Mesendoderm (in vitro differentiated cells): ENCODE measurements at regions not wholly inside any gene's neighbourhood (a gene's known extent, or its start where the extent isn't known, plus 50 kb on each side); places are given as distances from the start of the nearest gene placed in this dataset.

ENCODE experiments used
- DNase-seq: peaks from one replicate; pipeline ENCODE4 v3.0.0; 2013
- H2AK5ac ChIP-seq: 2 replicates; pipeline ENCODE4 v1.6.1; 2013; ENCODE audit warnings: low read length, inconsistent platforms
- H2BK120ac ChIP-seq: 2 replicates; pipeline ENCODE4 v1.6.1; 2013; ENCODE audit warnings: low read depth, mild to moderate bottlenecking, low read length, moderate library complexity, mixed read lengths
- H2BK15ac ChIP-seq: replicated peaks from 2 replicates; pipeline ENCODE4 v1.6.1; 2013; ENCODE audit warnings: low read depth, mild to moderate bottlenecking, moderate library complexity
- H2BK5ac ChIP-seq: 2 replicates; pipeline ENCODE4 v1.6.1; 2013; ENCODE audit warnings: low read length, inconsistent platforms
- H3K18ac ChIP-seq: 2 replicates; pipeline ENCODE4 v1.6.1; 2013; ENCODE audit warnings: mild to moderate bottlenecking, low read length, mixed read lengths
- H3K23ac ChIP-seq: one replicate; pipeline ENCODE4 v1.6.1; 2013; ENCODE audit warnings: low read length
- H3K27ac ChIP-seq: 2 replicates; pipeline ENCODE4 v1.5.1; 2013; ENCODE audit warnings: low read depth, mild to moderate bottlenecking, inconsistent platforms, low read length, moderate library complexity
- H3K27me3 ChIP-seq: 2 replicates; pipeline ENCODE4 v1.6.1; 2013; ENCODE audit warnings: low read length, control low read depth, mild to moderate bottlenecking, inconsistent platforms; ENCODE audit not compliant: insufficient read depth, poor library complexity
- H3K36me3 ChIP-seq: 2 replicates; pipeline ENCODE4 v1.6.1; 2013; ENCODE audit warnings: low read length, inconsistent platforms; ENCODE audit not compliant: control insufficient read depth, insufficient read depth
- H3K4ac ChIP-seq: one replicate; pipeline ENCODE4 v1.6.1; 2013; ENCODE audit warnings: low read depth, mild to moderate bottlenecking, low read length, moderate library complexity
- H3K4me1 ChIP-seq: 2 replicates; pipeline ENCODE4 v1.6.1; 2013; ENCODE audit warnings: low read depth, low read length, inconsistent platforms; ENCODE audit not compliant: control insufficient read depth
- H3K4me2 ChIP-seq: 2 replicates; pipeline ENCODE4 v1.6.1; 2013; ENCODE audit warnings: low read length
- H3K4me3 ChIP-seq: 2 replicates; pipeline ENCODE4 v1.5.1; 2013; ENCODE audit warnings: mild to moderate bottlenecking, low read length
- H3K56ac ChIP-seq: one replicate; pipeline ENCODE4 v1.6.1; 2013; ENCODE audit warnings: low read length
- H3K79me1 ChIP-seq: 2 replicates; pipeline ENCODE4 v1.6.1; 2013; ENCODE audit warnings: low read length, inconsistent platforms
- H3K79me2 ChIP-seq: 2 replicates; pipeline ENCODE4 v1.6.1; 2013; ENCODE audit warnings: mild to moderate bottlenecking, low read length; ENCODE audit not compliant: control insufficient read depth, insufficient read depth
- H3K9ac ChIP-seq: 2 replicates; pipeline ENCODE4 v1.6.1; 2013; ENCODE audit warnings: low read length, inconsistent platforms
- H4K5ac ChIP-seq: one replicate; pipeline ENCODE4 v1.6.1; 2013; ENCODE audit warnings: low read length
- H4K8ac ChIP-seq: one replicate; pipeline ENCODE4 v1.6.1; 2013; ENCODE audit warnings: low read depth, mild to moderate bottlenecking, control low read depth, low read length, moderate library complexity
- WGBS: extraction: QIAGEN DNeasy Blood & Tissue Kit; methylation state at CpG from one replicate; pipeline ENCODE4 v1.1.7; 2013; ENCODE audit warnings: low lambda C conversion rate, missing lambda C conversion rate; ENCODE audit not compliant: insufficient coverage; ENCODE audit errors: extremely low coverage; 5-methylcytosine and 5-hydroxymethylcytosine counted together

GRCh38 chr14:100394886-100395672 is 71.9 kb downstream of the SLC25A47 start:
- no peak overlapping the region for H2BK5ac ChIP-seq
- H2AK5ac ChIP-seq, result no peak overlapping the region
- no peak overlapping the region for H3K56ac ChIP-seq
- DNase-seq, result no peak
- H3K9ac ChIP-seq, result no peak overlapping the region
- H4K5ac ChIP-seq, result no peak overlapping the region
- no peak overlapping the region for H4K8ac ChIP-seq
- H2BK120ac ChIP-seq, result no peak overlapping the region
- no peak overlapping the region for H3K27ac ChIP-seq
- peaks cover 2% of the 10 kb centered on the region for H3K79me1 ChIP-seq
- H3K4me3 ChIP-seq, result no peak overlapping the region
- no peak overlapping the region for H3K4me2 ChIP-seq
- no peak overlapping the region for H2BK15ac ChIP-seq
- no CpG with 5 or more reads among the region's 14 CpGs for WGBS
- H3K18ac ChIP-seq, result no peak overlapping the region
- H3K23ac ChIP-seq, result no peak overlapping the region
- no peaks in the 10 kb centered on the region for H3K27me3 ChIP-seq
- no peaks in the 10 kb centered on the region for H3K36me3 ChIP-seq
- H3K4ac ChIP-seq, result no peak overlapping the region
- H3K79me2 ChIP-seq, result no peaks in the 10 kb centered on the region
- H3K4me1 ChIP-seq, result peaks cover 9% of the 10 kb centered on the region

DNA sequence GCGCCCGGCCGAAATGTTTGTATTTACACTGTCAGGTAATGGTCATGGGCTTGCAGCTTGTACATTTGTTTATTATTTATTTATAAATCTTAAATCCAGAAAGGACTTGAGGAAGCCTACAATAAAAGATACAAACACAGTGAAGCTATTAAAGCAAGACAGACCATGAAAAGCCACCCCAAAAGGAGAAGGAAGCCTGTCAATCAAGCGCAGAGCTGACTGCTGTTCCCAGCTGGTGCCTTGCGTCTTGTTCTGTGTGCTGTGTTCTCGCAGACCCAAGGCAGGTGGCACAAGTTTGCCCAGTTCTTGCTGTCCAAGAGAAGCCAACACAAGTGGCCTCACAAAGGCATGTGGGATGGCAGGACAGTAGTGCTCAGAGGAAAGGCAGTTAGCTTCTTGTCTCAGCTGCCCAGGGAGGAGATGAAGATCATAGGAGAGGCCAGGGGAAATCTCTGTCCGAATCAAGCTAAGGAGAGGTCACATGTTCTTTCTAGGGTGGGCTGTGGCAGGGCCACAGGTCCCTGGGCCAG is 73.2 kb downstream of the SLC25A47 start:
- no peak for DNase-seq
- Histone ChIP-seq H2BK15ac (no peak overlapping the region), H3K4me1 (peaks cover 9% of the 10 kb centered on the region), H3K4me2 (no peak overlapping the region), H2AK5ac (no peak overlapping the region), H4K8ac (no peak overlapping the region), H3K56ac (no peak overlapping the region), H3K27ac (no peak overlapping the region), H3K4ac (no peak overlapping the region), H3K9ac (no peak overlapping the region), H3K79me1 (peaks cover 2% of the 10 kb centered on the region), H4K5ac (no peak overlapping the region), H3K27me3 (no peaks in the 10 kb centered on the region), H3K18ac (no peak overlapping the region), H3K23ac (no peak overlapping the region), H2BK5ac (no peak overlapping the region), H3K79me2 (no peaks in the 10 kb centered on the region), H3K4me3 (no peak overlapping the region), H2BK120ac (no peak overlapping the region), H3K36me3 (no peaks in the 10 kb centered on the region)
- WGBS, result no CpG with 5 or more reads among the region's 7 CpGs

GRCh38 chr14:100397005-100397404 is 73.9 kb downstream of the SLC25A47 start:
- no peak overlapping the region for H3K27ac ChIP-seq
- no peak overlapping the region for H2BK15ac ChIP-seq
- H3K9ac ChIP-seq, result no peak overlapping the region
- no peak overlapping the region for H4K8ac ChIP-seq
- H3K4me1 ChIP-seq, result peaks cover 9% of the 10 kb centered on the region
- no peak overlapping the region for H4K5ac ChIP-seq
- H3K4me2 ChIP-seq, result no peak overlapping the region
- no CpG with 5 or more reads among the region's 8 CpGs for WGBS
- no peak overlapping the region for H2AK5ac ChIP-seq
- no peak overlapping the region for H3K23ac ChIP-seq
- no peak overlapping the region for H3K18ac ChIP-seq
- no peak overlapping the region for H2BK5ac ChIP-seq
- H2BK120ac ChIP-seq, result no peak overlapping the region
- no peak overlapping the region for H3K4me3 ChIP-seq
- H3K79me1 ChIP-seq, result peaks cover 2% of the 10 kb centered on the region
- H3K4ac ChIP-seq, result no peak overlapping the region
- no peak overlapping the region for H3K56ac ChIP-seq
- no peaks in the 10 kb centered on the region for H3K79me2 ChIP-seq
- no peaks in the 10 kb centered on the region for H3K36me3 ChIP-seq
- no peak for DNase-seq
- H3K27me3 ChIP-seq, result no peaks in the 10 kb centered on the region

- no peak overlapping the region for H3K4me3 ChIP-seq
- H3K56ac ChIP-seq, result no peak overlapping the region
- no peaks in the 10 kb centered on the region for H3K79me1 ChIP-seq
- no peak overlapping the region for H4K8ac ChIP-seq
- WGBS, result no CpG with 5 or more reads among the region's 6 CpGs
- H3K79me2 ChIP-seq, result no peaks in the 10 kb centered on the region
- H3K36me3 ChIP-seq, result no peaks in the 10 kb centered on the region
- H2BK120ac ChIP-seq, result no peak overlapping the region
- no peaks in the 10 kb centered on the region for H3K27me3 ChIP-seq
- peaks cover 9% of the 10 kb centered on the region for H3K4me1 ChIP-seq
- H2BK5ac ChIP-seq, result no peak overlapping the region
- peak; percentile 25 for DNase-seq
- H4K5ac ChIP-seq, result no peak overlapping the region
- no peak overlapping the region for H3K4ac ChIP-seq
- H2AK5ac ChIP-seq, result no peak overlapping the region
- no peak overlapping the region for H2BK15ac ChIP-seq
- no peak overlapping the region for H3K23ac ChIP-seq
- H3K27ac ChIP-seq, result no peak overlapping the region
- H3K4me2 ChIP-seq, result no peak overlapping the region
- H3K18ac ChIP-seq, result no peak overlapping the region
- H3K9ac ChIP-seq, result no peak overlapping the region
Observed at GRCh38 chr14:100398044-100398443, 74.9 kb downstream of the SLC25A47 start.

DNA sequence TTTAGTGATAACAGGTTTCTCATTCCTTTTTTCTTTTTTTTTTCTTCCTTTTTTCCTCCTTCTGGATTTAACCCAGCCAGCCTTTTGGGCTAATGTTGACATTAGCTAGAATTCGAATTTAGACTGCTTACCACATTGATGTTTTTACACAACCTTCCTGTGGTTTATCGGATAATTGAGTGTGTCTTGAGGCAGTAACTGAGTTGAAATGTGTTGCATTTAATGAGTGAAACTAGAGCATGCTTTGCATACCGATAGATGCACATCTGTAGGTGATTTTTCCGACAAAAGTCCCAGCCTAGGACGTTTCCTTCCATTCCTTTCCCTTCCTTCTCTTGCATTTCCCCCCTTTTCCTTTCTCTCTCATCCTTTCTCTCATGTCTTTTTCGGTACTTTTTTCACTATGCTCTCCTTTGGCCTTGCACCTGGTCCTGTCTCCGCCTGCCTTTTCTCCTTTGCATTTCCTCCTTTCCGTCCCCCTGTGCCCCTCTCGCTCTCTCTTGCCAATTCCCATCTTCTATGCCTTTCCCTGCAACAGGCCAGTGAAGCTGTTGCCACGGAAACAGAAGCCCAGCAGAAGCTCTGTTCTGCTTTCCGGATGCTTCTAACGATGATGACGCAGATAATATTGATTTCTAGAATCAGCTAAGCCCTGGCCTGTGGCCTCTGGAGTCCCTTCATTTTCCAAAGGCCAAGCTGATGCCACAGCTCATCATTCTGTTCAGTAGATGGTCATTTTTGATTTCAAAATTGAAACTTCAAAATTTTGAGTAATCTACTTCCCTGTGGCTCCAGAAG is 76.1 kb downstream of the SLC25A47 start:
- H3K79me1 ChIP-seq, result no peaks in the 10 kb centered on the region
- no peak for DNase-seq
- H2BK5ac ChIP-seq, result no peak overlapping the region
- H4K5ac ChIP-seq, result no peak overlapping the region
- H3K27ac ChIP-seq, result no peak overlapping the region
- no CpG with 5 or more reads among the region's 13 CpGs for WGBS
- no peak overlapping the region for H2BK120ac ChIP-seq
- no peak overlapping the region for H3K4me2 ChIP-seq
- H3K79me2 ChIP-seq, result no peaks in the 10 kb centered on the region
- no peak overlapping the region for H3K9ac ChIP-seq
- no peak overlapping the region for H3K23ac ChIP-seq
- no peaks in the 10 kb centered on the region for H3K27me3 ChIP-seq
- no peak overlapping the region for H3K4ac ChIP-seq
- H3K4me1 ChIP-seq, result peaks cover 2% of the 10 kb centered on the region
- H4K8ac ChIP-seq, result no peak overlapping the region
- H3K56ac ChIP-seq, result no peak overlapping the region
- H3K18ac ChIP-seq, result no peak overlapping the region
- no peak overlapping the region for H3K4me3 ChIP-seq
- H2BK15ac ChIP-seq, result no peak overlapping the region
- H3K36me3 ChIP-seq, result no peaks in the 10 kb centered on the region
- no peak overlapping the region for H2AK5ac ChIP-seq
